CD4-positive, alpha-beta T cell treated with Interleukin-4 for 4 hours (primary cell): ENCODE measurements at regions not wholly inside any gene's neighbourhood (a gene's known extent, or its start where the extent isn't known, plus 50 kb on each side); places are given as distances from the start of the nearest gene placed in this dataset.

Experiments used
- DNase-seq: peaks from one replicate; pipeline ENCODE4 v3.0.0-alpha.2; 2020

GRCh38 chr20:19003366-19004336 is 190.1 kb downstream of the SCP2D1 start:
- DNase-seq, result no peak

- no peak for DNase-seq
These were observed 191.4 kb downstream of the SCP2D1 start for GRCh38 chr20:19004975-19005374.

GRCh38 chr20:19008497-19008896 is 194.9 kb downstream of the SCP2D1 start:
- no peak for DNase-seq

- DNase-seq, result no peak
These were observed 195.6 kb downstream of the SCP2D1 start for GRCh38 chr20:19009081-19009688.

- DNase-seq, result no peak
These were observed 199.1 kb downstream of the SCP2D1 start for GRCh38 chr20:19012676-19013075.

- no peak for DNase-seq
These were observed 198.5 kb upstream of the SLC24A3 start for GRCh38 chr20:19013907-19014306.

GRCh38 chr20:19015351-19016139 is 196.9 kb upstream of the SLC24A3 start:
- no peak for DNase-seq

GRCh38 chr20:19016140-19016497 is 196.3 kb upstream of the SLC24A3 start:
- no peak for DNase-seq

GRCh38 chr20:19017104-19017690 is 195.2 kb upstream of the SLC24A3 start:
- DNase-seq, result no peak

- DNase-seq, result no peak
These were observed 193.6 kb upstream of the SLC24A3 start for GRCh38 chr20:19018881-19019280.

GRCh38 chr20:19019734-19020364 is 192.6 kb upstream of the SLC24A3 start:
- no peak for DNase-seq

- no peak for DNase-seq
These were observed 190.9 kb upstream of the SLC24A3 start for GRCh38 chr20:19021406-19022117.

GRCh38 chr20:19022118-19022575 is 190.3 kb upstream of the SLC24A3 start:
- no peak for DNase-seq

- no peak for DNase-seq
These were observed 189.5 kb upstream of the SLC24A3 start for GRCh38 chr20:19022791-19023448.

GRCh38 chr20:19024296-19025035 is 188.0 kb upstream of the SLC24A3 start:
- no peak for DNase-seq

- no peak for DNase-seq
These were observed 186.9 kb upstream of the SLC24A3 start for GRCh38 chr20:19025430-19026120.

- DNase-seq, result no peak
These were observed 186.1 kb upstream of the SLC24A3 start for GRCh38 chr20:19026121-19026878.

- no peak for DNase-seq
These were observed 185.4 kb upstream of the SLC24A3 start for GRCh38 chr20:19026901-19027644.
